IMR-90 (cell line): ENCODE measurements at regions not wholly inside any gene's neighbourhood (a gene's known extent, or its start where the extent isn't known, plus 50 kb on each side); places are given as distances from the start of the nearest gene placed in this dataset.

ENCODE experiments used
- ATAC-seq: fragments of 200-7000 bp; cut with Tn5 transposase; 2 replicates; pipeline ENCODE4 v1.9.1; 2020; ENCODE audit warnings: low read depth, mild to moderate bottlenecking, moderate library complexity
- BruUV-seq: library from RNA; stranded (reverse); fragments of 400-500 nt; replicated peaks from 2 replicates; lab custom pipeline; 2021; lab: Mats Ljungman, UMichigan
- CTCF ChIA-PET: fragments of 300-600 bp; formaldehyde crosslinking; extraction: SDS; loops from one replicate; lab custom pipeline; 2021; ENCODE audit warnings: antibody characterized with exemption; lab: Yijun Ruan, JAX
- POLR2A ChIA-PET: fragments of 300-600 bp; sonication (Branson Sonifier 250); formaldehyde crosslinking; loops from one replicate; lab custom pipeline; 2022; ENCODE audit warnings: antibody characterized with exemption; ENCODE audit not compliant: unreplicated experiment; lab: Charles Lee
- DNase-seq: peaks from one replicate; pipeline ENCODE4 v3.0.0; 2013
- H2AFZ ChIP-seq: replicated peaks from 2 replicates; pipeline ENCODE3; 2013; ENCODE audit warnings: low read length, mild to moderate bottlenecking; ENCODE audit not compliant: poor library complexity
- H2AK5ac ChIP-seq: 2 replicates; pipeline ENCODE4 v1.6.1; 2013; ENCODE audit warnings: low read depth, low read length, inconsistent platforms
- H2AK9ac ChIP-seq: replicated peaks from 2 replicates; pipeline ENCODE3; 2013; ENCODE audit warnings: mild to moderate bottlenecking, low read depth, low read length, moderate library complexity; ENCODE audit not compliant: poor library complexity
- H2BK120ac ChIP-seq: 2 replicates; pipeline ENCODE4 v1.6.1; 2013; ENCODE audit warnings: low read depth, low read length, inconsistent platforms
- H2BK15ac ChIP-seq: 3 replicates; pipeline ENCODE4 v1.6.1; 2013; ENCODE audit warnings: low read depth, low read length, inconsistent platforms
- H2BK20ac ChIP-seq: 2 replicates; pipeline ENCODE4 v1.6.1; 2013; ENCODE audit warnings: low read depth, mild to moderate bottlenecking, inconsistent platforms, low read length, moderate library complexity
- H2BK5ac ChIP-seq: 2 replicates; pipeline ENCODE4 v1.6.1; 2013; ENCODE audit warnings: mild to moderate bottlenecking, low read depth, low read length, inconsistent platforms; ENCODE audit not compliant: poor library complexity, severe bottlenecking
- H3K14ac ChIP-seq: replicated peaks from 2 replicates; pipeline ENCODE4 v1.6.1; 2013; ENCODE audit warnings: low read depth, low read length, inconsistent platforms
- H3K18ac ChIP-seq: 2 replicates; pipeline ENCODE4 v1.6.1; 2013; ENCODE audit warnings: low read depth, low read length, control low read depth
- H3K23ac ChIP-seq: 2 replicates; pipeline ENCODE4 v1.6.1; 2013; ENCODE audit warnings: low read depth, low read length, inconsistent platforms
- H3K27ac ChIP-seq: 2 replicates; pipeline ENCODE4 v1.5.1; 2013; ENCODE audit warnings: mild to moderate bottlenecking, control low read depth, low read length; ENCODE audit not compliant: insufficient read depth
- H3K27me3 ChIP-seq: 2 replicates; pipeline ENCODE4 v1.6.1; 2013; ENCODE audit warnings: low read length; ENCODE audit not compliant: control insufficient read depth, insufficient read depth
- H3K36me3 ChIP-seq: 2 replicates; pipeline ENCODE4 v1.6.1; 2013; ENCODE audit warnings: low read length, mixed read lengths; ENCODE audit not compliant: control insufficient read depth, insufficient read depth
- H3K4ac ChIP-seq: 2 replicates; pipeline ENCODE4 v1.6.1; 2013; ENCODE audit warnings: low read depth, low read length, inconsistent platforms
- H3K4me1 ChIP-seq: 2 replicates; pipeline ENCODE4 v1.6.1; 2013; ENCODE audit warnings: low read length, mixed read lengths; ENCODE audit not compliant: control insufficient read depth, insufficient read depth
- H3K4me2 ChIP-seq: 2 replicates; pipeline ENCODE4 v1.6.1; 2013; ENCODE audit warnings: low read depth, mild to moderate bottlenecking, control low read depth, low read length, moderate library complexity
- H3K4me3 ChIP-seq: 2 replicates; pipeline ENCODE4 v1.5.1; 2013; ENCODE audit warnings: low read depth, mild to moderate bottlenecking, control low read depth, low read length, moderate library complexity; ENCODE audit not compliant: insufficient read depth
- H3K56ac ChIP-seq: 2 replicates; pipeline ENCODE4 v1.6.1; 2013; ENCODE audit warnings: low read length, inconsistent platforms; ENCODE audit not compliant: insufficient read depth; ENCODE audit errors: extremely low read depth
- H3K79me1 ChIP-seq, 2 experiments: 2 replicates each; pipeline ENCODE4 v1.6.1; 2013; ENCODE audit warnings: low read length in 2 of 2, inconsistent platforms in 1 of 2, low read depth in 1 of 2
- H3K9ac ChIP-seq: 2 replicates; pipeline ENCODE4 v1.6.1; 2013; ENCODE audit warnings: low read depth, low read length, control low read depth
- H3K9me1 ChIP-seq: 2 replicates; pipeline ENCODE4 v1.6.1; 2013; ENCODE audit warnings: low read length, inconsistent platforms; ENCODE audit not compliant: insufficient read depth
- H3K9me3 ChIP-seq: 2 replicates; pipeline ENCODE4 v1.6.1; 2013; ENCODE audit warnings: low read length; ENCODE audit not compliant: control insufficient read depth, insufficient read depth
- H4K20me1 ChIP-seq: 2 replicates; pipeline ENCODE4 v1.6.1; 2013; ENCODE audit warnings: low read length, inconsistent platforms; ENCODE audit not compliant: insufficient read depth
- H4K5ac ChIP-seq: 2 replicates; pipeline ENCODE4 v1.6.1; 2013; ENCODE audit warnings: mild to moderate bottlenecking, low read depth, low read length, control low read depth
- H4K8ac ChIP-seq, 2 experiments: 2 replicates each; pipeline ENCODE4 v1.6.1; 2013; ENCODE audit warnings: low read depth in 2 of 2, low read length in 2 of 2, control low read depth in 1 of 2, inconsistent platforms in 1 of 2
- H4K91ac ChIP-seq: 2 replicates; pipeline ENCODE4 v1.6.1; 2013; ENCODE audit warnings: low read depth, low read length, inconsistent platforms; ENCODE audit not compliant: insufficient read depth
- BHLHE40 ChIP-seq: fragments of 150-350 bp; IDR thresholded peaks from 2 replicates; pipeline ENCODE4 v1.6.1; 2016; ENCODE audit warnings: mild to moderate bottlenecking, low read depth, low read length
- CEBPB ChIP-seq: IDR thresholded peaks from 2 replicates; pipeline ENCODE4 v1.6.1; 2012; ENCODE audit warnings: low read depth, low read length, improper control_type of control experiment
- CHD1 ChIP-seq: IDR thresholded peaks from 2 replicates; pipeline ENCODE4 v1.6.1; 2012; ENCODE audit warnings: low read depth, low read length, improper control_type of control experiment
- CTCF ChIP-seq: conservative IDR thresholded peaks from 2 replicates; pipeline ENCODE4 v1.5.1; 2012; ENCODE audit warnings: mild to moderate bottlenecking, low read depth, low read length, improper control_type of control experiment
- ELK1 ChIP-seq: fragments of 150-350 bp; IDR thresholded peaks from 2 replicates; pipeline ENCODE4 v1.6.1; 2016; ENCODE audit warnings: low read depth, mild to moderate bottlenecking, low read length, moderate library complexity, borderline replicate concordance
- FOS ChIP-seq: fragments of 150-350 bp; IDR thresholded peaks from 2 replicates; pipeline ENCODE4 v1.6.1; 2016; ENCODE audit warnings: low read depth, low read length
- MAFK ChIP-seq: IDR thresholded peaks from 2 replicates; pipeline ENCODE4 v1.6.1; 2012; ENCODE audit warnings: low read depth, low read length, improper control_type of control experiment
- MAZ ChIP-seq: IDR thresholded peaks from 2 replicates; pipeline ENCODE4 v1.6.1; 2012; ENCODE audit warnings: low read depth, mild to moderate bottlenecking, low read length, improper control_type of control experiment, moderate library complexity, borderline replicate concordance
- MXI1 ChIP-seq: IDR thresholded peaks from 2 replicates; pipeline ENCODE4 v1.6.1; 2012; ENCODE audit warnings: low read depth, mild to moderate bottlenecking, low read length, moderate library complexity, borderline replicate concordance
- NFE2L2 ChIP-seq: fragments of 150-350 bp; IDR thresholded peaks from 2 replicates; pipeline ENCODE4 v1.6.1; 2016; ENCODE audit warnings: low read depth, mild to moderate bottlenecking, low read length
- POLR2A ChIP-seq: IDR thresholded peaks from 2 replicates; pipeline ENCODE4 v1.6.1; 2012; ENCODE audit warnings: mild to moderate bottlenecking, low read depth, low read length
- RAD21 ChIP-seq: IDR thresholded peaks from 2 replicates; pipeline ENCODE4 v1.6.1; 2012; ENCODE audit warnings: low read length, improper control_type of control experiment
- RCOR1 ChIP-seq: IDR thresholded peaks from 2 replicates; pipeline ENCODE4 v1.6.1; 2012; ENCODE audit warnings: mild to moderate bottlenecking, low read length, improper control_type of control experiment; ENCODE audit not compliant: insufficient replicate concordance
- RFX5 ChIP-seq: IDR thresholded peaks from 2 replicates; pipeline ENCODE4 v1.8.0; 2012; ENCODE audit warnings: low read depth, mild to moderate bottlenecking, low read length, moderate library complexity
- SMC3 ChIP-seq: fragments of 150-350 bp; IDR thresholded peaks from 2 replicates; pipeline ENCODE4 v1.6.1; 2016; ENCODE audit warnings: low read depth, mild to moderate bottlenecking, antibody characterized with exemption, low read length, moderate library complexity
- WGBS, 2 experiments: methylation state at CpG; one replicate each; pipeline versions ENCODE4 v1.1.5 to v1.1.7; 2013; ENCODE audit warnings: missing lambda C conversion rate in 2 of 2; ENCODE audit not compliant: insufficient read length in 1 of 2; ENCODE audit errors: extremely low coverage in 2 of 2; 5-methylcytosine and 5-hydroxymethylcytosine counted together
- dilution Hi-C: fragments of 300-500 bp; cut with HindIII; formaldehyde crosslinking; loops from one replicate; pipeline ENCODE4 v1.14.3; 2018; ENCODE audit warnings: low sequenced_read_pairs; ENCODE audit not compliant: unreplicated experiment
- in situ Hi-C: fragments of 300-500 bp; cut with MboI; formaldehyde crosslinking; loops from 3 replicates; pipeline ENCODE4 v1.14.3; 2019; ENCODE audit warnings: low sequenced_read_pairs, inconsistent platforms, mixed read lengths
- intact Hi-C: fragments of 100-400 bp; cut with micrococcal nuclease; formaldehyde crosslinking; loops from 2 replicates; pipeline ENCODE4 v1.10.0; 2022

GRCh38 chr18:64886995-64887394 is 738.1 kb upstream of the LINC00305 start:
- H3K14ac ChIP-seq: no peak overlapping the region
- H2BK15ac ChIP-seq: no peak overlapping the region
- H3K4ac ChIP-seq: no peak overlapping the region
- dilution Hi-C loops: no loop called here
- H3K4me2 ChIP-seq: no peak overlapping the region
- no peak overlapping the region for H2AFZ ChIP-seq
- WGBS, 2 experiments: no CpG with 5 or more reads among the region's 1 CpG
- ATAC-seq: no peak
- no peak overlapping the region for H3K18ac ChIP-seq
- no peak overlapping the region for H3K23ac ChIP-seq
- no peaks in the 10 kb centered on the region for H3K79me1 ChIP-seq
- in situ Hi-C loops: loop anchor here (25.0 kb wide), 1 partner anchor 100 kb away; no protein-coding TSS in a partner anchor
- H3K9ac ChIP-seq: no peak overlapping the region
- H2BK120ac ChIP-seq: no peak overlapping the region
- H4K20me1 ChIP-seq: no peaks in the 10 kb centered on the region
- no peak overlapping the region for H4K8ac ChIP-seq
- H2AK9ac ChIP-seq: no peak overlapping the region
- ChIA-PET CTCF (interaction anchor here (1.1 kb wide), 1 partner anchor 14 kb away, joined by 3 read pairs; no protein-coding TSS in a partner anchor), POLR2A (no interaction called here)
- H2BK20ac ChIP-seq: no peak overlapping the region
- no peaks in the 10 kb centered on the region for H3K4me1 ChIP-seq
- no TSS peak for BruUV-seq
- no peaks in the 10 kb centered on the region for H3K36me3 ChIP-seq
- no peaks in the 10 kb centered on the region for H3K9me1 ChIP-seq
- DNase-seq: no peak
- H2AK5ac ChIP-seq: no peak overlapping the region
- no peak overlapping the region for H4K91ac ChIP-seq
- H2BK5ac ChIP-seq: no peak overlapping the region
- H3K27me3 ChIP-seq: no peaks in the 10 kb centered on the region
- no peak overlapping the region for H3K4me3 ChIP-seq
- H3K56ac ChIP-seq: no peak overlapping the region
- no peak for TF ChIP-seq MAFK
- no peak for TF ChIP-seq CTCF
- no peak for TF ChIP-seq NFE2L2
- TF ChIP-seq SMC3: no peak
- TF ChIP-seq MXI1: no peak
- TF ChIP-seq MAZ: no peak
- TF ChIP-seq CHD1: no peak
- TF ChIP-seq ELK1: no peak
- TF ChIP-seq RCOR1: no peak
- TF ChIP-seq BHLHE40: no peak
- no peak for TF ChIP-seq RFX5
- TF ChIP-seq CEBPB: no peak
- no peak for TF ChIP-seq RAD21
- no peak for TF ChIP-seq FOS
- no peak for TF ChIP-seq POLR2A
- H3K9me3 ChIP-seq: no peaks in the 10 kb centered on the region
- H3K27ac ChIP-seq: no peak overlapping the region
- no peak overlapping the region for H4K5ac ChIP-seq
- intact Hi-C loops: no loop called here
